GM18511 (cell line): ENCODE measurements at regions not wholly inside any gene's neighbourhood (a gene's known extent, or its start where the extent isn't known, plus 50 kb on each side); places are given as distances from the start of the nearest gene placed in this dataset.

ENCODE experiments used
- ATAC-seq: cut with Tn5 transposase; IDR thresholded peaks from one replicate; pipeline ENCODE4 v1.9.1; 2021; ENCODE audit warnings: mild to moderate bottlenecking, moderate library complexity; ENCODE audit not compliant: unreplicated experiment

DNA sequence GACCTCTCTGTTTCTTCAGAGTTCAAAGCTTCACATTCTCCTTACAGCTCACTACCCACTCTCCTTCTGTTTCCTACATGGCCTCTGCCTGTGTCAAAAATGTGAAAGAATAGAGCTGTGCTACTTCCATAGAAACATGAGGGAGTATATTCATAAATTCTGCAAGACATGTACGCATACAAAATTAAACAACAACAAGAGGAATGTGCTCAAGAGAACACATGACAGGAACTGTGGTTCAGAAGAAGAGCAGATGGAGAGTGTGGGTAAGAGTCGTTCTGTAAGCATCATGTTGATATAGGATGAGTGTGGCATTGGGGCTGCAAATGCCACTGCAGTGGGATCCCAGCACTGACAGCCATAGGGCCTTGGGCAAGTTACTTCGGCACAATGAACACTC lies 266.6 kb upstream of the SASH1 start:
- no peak for ATAC-seq

- ATAC-seq: no peak
Measured at GRCh38 chr6:148080315-148080714, 262.3 kb upstream of the SASH1 start.

- ATAC-seq: no peak
Measured at GRCh38 chr6:148081076-148081475, 261.6 kb upstream of the SASH1 start.

- no peak for ATAC-seq
Measured at GRCh38 chr6:148082044-148082443, 260.6 kb upstream of the SASH1 start.

DNA sequence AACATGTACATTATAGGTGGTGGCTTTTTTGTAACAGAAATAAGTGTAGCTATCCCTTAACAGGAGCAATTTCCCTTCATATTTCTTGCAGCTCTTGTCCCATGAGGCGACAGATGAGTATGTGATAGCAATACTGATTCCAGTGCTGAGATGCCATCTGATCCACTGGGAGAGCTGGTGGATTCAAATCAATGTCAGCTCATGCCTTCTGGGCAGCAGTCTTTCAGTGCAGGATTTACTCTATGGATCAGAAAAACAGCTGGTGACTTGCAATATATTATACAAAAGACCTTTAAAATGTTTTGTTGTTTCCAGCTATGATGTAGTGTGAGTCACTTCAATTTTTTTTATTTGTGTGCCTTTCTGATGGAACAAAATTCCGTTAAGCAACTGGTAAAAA lies 259.9 kb upstream of the SASH1 start:
- no peak for ATAC-seq

- no peak for ATAC-seq
Measured at GRCh38 chr6:148085631-148086331, 256.9 kb upstream of the SASH1 start.

GRCh38 chr6:148086386-148086785 lies 256.3 kb upstream of the SASH1 start:
- ATAC-seq: no peak

DNA sequence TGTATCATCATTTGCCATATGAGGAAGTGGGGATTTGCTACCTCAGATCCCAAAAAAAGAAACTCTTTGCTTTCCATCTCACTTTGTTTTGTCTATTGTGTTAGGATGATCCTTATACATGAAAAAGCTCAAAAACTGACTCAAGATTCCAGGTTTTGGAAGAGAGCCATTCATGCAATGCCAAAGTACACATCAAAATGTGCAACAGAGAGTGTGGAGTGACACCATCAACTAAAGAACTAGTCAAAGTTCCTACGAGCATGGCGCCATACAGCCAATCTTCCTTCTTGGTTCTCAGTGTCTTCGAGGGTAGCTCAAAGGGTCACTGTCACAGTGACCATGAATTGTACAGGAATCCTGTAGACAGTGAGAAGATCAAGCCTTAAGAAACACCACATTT lies 255.8 kb upstream of the SASH1 start:
- ATAC-seq: no peak

GRCh38 chr6:148087659-148088058 lies 255.0 kb upstream of the SASH1 start:
- no peak for ATAC-seq

GRCh38 chr6:148090326-148090725 lies 252.3 kb upstream of the SASH1 start:
- ATAC-seq: no peak

GRCh38 chr6:148091394-148091793 lies 251.2 kb upstream of the SASH1 start:
- no peak for ATAC-seq

DNA sequence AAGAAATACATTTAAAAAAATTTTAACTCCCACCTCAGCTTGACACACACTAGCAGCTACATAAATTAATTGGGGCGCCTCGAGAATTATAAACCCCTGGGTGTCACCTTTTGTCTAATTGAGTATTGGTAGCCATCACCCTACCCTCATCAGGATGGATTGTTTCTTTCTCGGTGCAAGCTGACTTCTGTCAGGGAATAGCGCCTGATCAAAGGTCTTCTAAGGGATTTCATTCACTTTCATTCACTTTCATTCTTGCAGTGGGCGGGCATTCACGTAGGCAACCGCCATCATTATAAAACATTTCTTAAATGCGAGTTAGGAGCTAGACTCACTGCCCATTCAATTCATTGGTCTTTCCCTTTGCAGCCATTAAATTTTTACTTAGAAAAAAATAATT lies 239.2 kb upstream of the SASH1 start:
- ATAC-seq: no peak

DNA sequence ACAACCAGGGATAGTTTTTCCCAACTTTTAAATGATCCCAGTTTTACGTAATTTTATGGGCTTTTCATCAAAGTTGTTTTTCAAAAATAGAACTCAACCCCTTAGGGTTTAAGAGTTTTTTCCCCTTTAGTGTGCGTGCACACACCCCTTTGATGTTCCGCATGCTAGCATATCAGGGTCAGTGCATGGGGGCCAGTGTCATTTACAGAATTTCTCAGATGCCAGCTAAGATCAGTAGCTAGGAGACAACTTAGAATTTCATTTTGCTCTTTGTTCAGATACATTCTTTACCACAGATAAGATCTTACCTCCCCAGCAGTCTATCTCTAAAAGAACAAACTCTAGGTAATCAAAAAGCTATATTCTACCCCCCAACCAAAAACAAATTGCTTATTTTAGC lies 238.5 kb upstream of the SASH1 start:
- no peak for ATAC-seq

DNA sequence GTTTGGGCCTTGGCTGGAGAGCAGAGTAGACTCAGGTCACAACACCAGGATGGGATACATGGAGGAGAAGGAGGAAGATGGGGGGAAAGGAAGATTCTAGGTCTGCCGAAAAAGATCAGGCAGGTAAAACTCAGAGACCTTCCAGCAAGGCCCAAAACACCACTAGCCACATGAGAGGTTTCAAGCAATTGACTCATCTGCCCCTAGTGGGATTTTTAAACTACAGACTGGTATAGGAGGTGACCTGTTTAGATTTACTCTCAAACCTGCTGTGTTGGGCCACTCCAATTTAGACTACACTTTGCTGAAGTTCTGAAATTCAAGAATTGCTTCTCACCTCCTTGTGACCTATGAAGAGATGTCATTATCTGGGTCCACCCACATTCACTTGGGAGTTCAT lies 236.9 kb upstream of the SASH1 start:
- no peak for ATAC-seq

- ATAC-seq: no peak
Measured at GRCh38 chr6:148107911-148108310, 234.7 kb upstream of the SASH1 start.

- ATAC-seq: no peak
Measured at GRCh38 chr6:148109732-148110131, 232.9 kb upstream of the SASH1 start.

GRCh38 chr6:148110925-148111324 lies 231.7 kb upstream of the SASH1 start:
- no peak for ATAC-seq

DNA sequence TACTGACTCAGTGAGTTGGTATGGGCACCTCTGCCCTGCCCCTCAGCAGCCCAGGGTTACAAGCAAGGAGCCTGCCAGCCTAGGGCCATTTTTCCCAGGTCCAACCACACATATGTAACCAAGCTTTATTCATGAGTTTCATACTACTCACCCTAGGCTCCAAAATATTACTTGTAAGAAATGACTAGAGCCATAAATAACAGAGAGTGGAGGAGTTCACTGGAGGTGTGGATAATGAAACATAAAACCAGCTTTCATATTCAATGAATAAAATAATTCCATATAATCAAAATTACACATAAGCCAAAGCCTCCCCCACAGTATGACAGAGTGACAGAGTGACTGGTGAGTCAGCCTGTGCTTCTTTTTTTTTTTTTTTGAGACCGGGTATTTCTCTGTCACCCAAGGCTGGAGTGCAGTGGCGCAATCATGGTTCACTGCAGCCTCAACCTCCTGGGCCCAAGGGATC lies 229.8 kb upstream of the SASH1 start:
- no peak for ATAC-seq

GRCh38 chr6:148116001-148116400 lies 226.6 kb upstream of the SASH1 start:
- no peak for ATAC-seq

GRCh38 chr6:148118244-148118643 lies 224.4 kb upstream of the SASH1 start:
- no peak for ATAC-seq

DNA sequence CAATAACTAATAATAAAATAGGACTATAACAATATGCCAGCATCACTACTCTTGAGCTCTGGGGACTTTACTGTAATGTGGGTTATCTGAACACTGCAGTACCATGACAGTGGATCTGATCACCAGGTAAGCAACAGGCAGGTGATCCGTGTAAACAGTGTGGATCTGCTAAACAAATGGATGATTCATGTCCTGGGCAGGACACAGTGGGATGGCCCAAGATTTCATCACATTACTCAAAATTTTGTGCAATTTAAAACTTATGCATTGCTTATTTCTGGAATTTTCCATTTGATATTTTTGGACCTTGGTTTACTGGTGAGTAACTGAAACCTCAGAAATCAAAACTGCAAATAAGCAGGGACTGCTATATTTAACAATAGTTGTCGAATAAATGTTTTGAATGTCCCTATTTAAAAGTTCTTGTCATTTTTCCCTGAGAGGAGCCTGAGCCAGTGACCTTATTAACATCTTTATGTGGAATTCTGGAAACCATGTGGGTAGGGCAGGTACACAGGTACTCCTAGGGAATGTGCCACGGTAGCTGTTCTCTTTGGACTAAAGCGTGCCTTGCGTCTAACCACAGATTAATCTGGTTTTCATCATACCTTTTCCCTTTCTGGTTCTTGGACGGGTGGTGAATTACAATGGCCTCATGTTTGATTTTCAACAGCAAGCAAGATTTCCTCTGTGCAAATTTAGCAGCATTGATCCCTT lies 214.5 kb upstream of the SASH1 start:
- ATAC-seq: no peak

DNA sequence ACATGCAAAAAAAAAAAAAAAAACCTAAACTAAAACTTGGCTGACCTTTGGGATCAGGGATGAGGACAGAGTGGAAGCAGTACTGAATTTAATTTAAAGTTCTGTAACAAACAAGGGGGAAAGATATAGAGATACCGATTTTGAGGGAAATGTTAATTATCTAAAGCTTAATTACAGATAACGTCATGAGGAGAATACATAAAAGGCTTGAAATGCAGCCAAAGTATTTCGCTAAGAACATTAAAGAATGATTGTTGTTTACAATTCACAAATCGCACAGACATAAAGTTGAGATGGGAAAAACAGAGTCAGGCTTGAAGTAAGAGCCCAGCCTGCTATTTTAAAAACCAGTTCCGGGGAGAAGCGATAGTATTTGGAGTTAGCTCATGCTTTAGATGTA lies 208.0 kb upstream of the SASH1 start:
- no peak for ATAC-seq

DNA sequence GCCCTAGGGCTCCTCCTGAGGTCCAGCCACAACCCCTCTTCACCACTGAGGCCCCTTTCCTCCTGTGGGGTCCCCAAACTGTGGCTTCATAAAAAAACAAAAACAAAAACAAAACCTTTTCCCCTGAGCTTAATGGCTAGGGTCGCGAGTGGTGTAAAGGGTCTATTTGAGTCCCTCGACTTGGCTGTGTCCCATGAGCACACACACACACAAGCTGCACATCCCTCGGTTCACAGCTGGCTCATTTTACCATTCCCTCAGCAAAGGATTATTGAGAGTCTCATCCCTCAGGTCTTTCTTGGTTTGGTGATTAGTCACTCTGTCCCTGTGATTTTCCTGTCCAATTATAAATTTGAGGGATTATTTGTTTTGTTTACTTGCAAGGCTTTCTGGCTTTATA lies 206.1 kb upstream of the SASH1 start:
- no peak for ATAC-seq
